Kidney epithelial cell (primary cell): ENCODE measurements at regions not wholly inside any gene's neighbourhood (a gene's known extent, or its start where the extent isn't known, plus 50 kb on each side); places are given as distances from the start of the nearest gene placed in this dataset.

Experiments used
- DNase-seq: peaks from one replicate; pipeline ENCODE4 v3.0.0-alpha.2; 2010; ENCODE audit warnings: low read depth
- H3K27me3 ChIP-seq: 2 replicates; pipeline ENCODE4 v1.6.0; 2011; ENCODE audit warnings: low read length; ENCODE audit not compliant: control insufficient read depth, insufficient read depth
- H3K36me3 ChIP-seq: 2 replicates; pipeline ENCODE4 v1.5.1; 2011; ENCODE audit warnings: low read length; ENCODE audit not compliant: control insufficient read depth, insufficient read depth
- H3K4me3 ChIP-seq: 2 replicates; pipeline ENCODE4 v1.5.1; 2011; ENCODE audit warnings: low read depth, mild to moderate bottlenecking, control low read depth, low read length
- CTCF ChIP-seq: IDR thresholded peaks from 2 replicates; pipeline ENCODE4 v1.5.1; 2011; ENCODE audit warnings: mild to moderate bottlenecking, moderate library complexity, low read length, control low read depth, inconsistent platforms; ENCODE audit not compliant: insufficient read depth, poor library complexity, severe bottlenecking

GRCh38 chr3:167166012-167166411 lies 214.1 kb downstream of the ZBBX start:
- H3K4me3 ChIP-seq: no peak overlapping the region
- no peaks in the 10 kb centered on the region for H3K36me3 ChIP-seq
- no peaks in the 10 kb centered on the region for H3K27me3 ChIP-seq
- no peak for TF ChIP-seq CTCF
- no peak for DNase-seq

GRCh38 chr3:167163580-167163979 lies 216.5 kb downstream of the ZBBX start:
- Histone ChIP-seq H3K4me3 (no peak overlapping the region), H3K27me3 (no peaks in the 10 kb centered on the region), H3K36me3 (no peaks in the 10 kb centered on the region)
- no peak for TF ChIP-seq CTCF
- no peak for DNase-seq

- no peak for TF ChIP-seq CTCF
- no peaks in the 10 kb centered on the region for H3K27me3 ChIP-seq
- H3K36me3 ChIP-seq: no peaks in the 10 kb centered on the region
- DNase-seq: no peak
- no peak overlapping the region for H3K4me3 ChIP-seq
Measured at GRCh38 chr3:167162083-167162482, 218.0 kb downstream of the ZBBX start.

- H3K27me3 ChIP-seq: no peaks in the 10 kb centered on the region
- no peak overlapping the region for H3K4me3 ChIP-seq
- DNase-seq: no peak
- H3K36me3 ChIP-seq: no peaks in the 10 kb centered on the region
- TF ChIP-seq CTCF: no peak
Measured at GRCh38 chr3:167160781-167161180, 219.3 kb downstream of the ZBBX start.

- H3K4me3 ChIP-seq: no peak overlapping the region
- no peak for TF ChIP-seq CTCF
- DNase-seq: no peak
Measured at GRCh38 chr3:167151636-167152035, 228.5 kb downstream of the ZBBX start.

GRCh38 chr3:167148136-167148535 lies 232.0 kb downstream of the ZBBX start:
- no peak for DNase-seq
- Histone ChIP-seq H3K27me3 (no peaks in the 10 kb centered on the region), H3K4me3 (no peak overlapping the region), H3K36me3 (no peaks in the 10 kb centered on the region)
- no peak for TF ChIP-seq CTCF

More at GRCh38 chr3:167151636-167152035, 228.5 kb downstream of the ZBBX start:
- Histone ChIP-seq H3K36me3 (no peaks in the 10 kb centered on the region), H3K27me3 (no peaks in the 10 kb centered on the region)
